Suprapubic skin (tissue), 3 donors: ENCODE measurements at regions not wholly inside any gene's neighbourhood (a gene's known extent, or its start where the extent isn't known, plus 50 kb on each side); places are given as distances from the start of the nearest gene placed in this dataset.
"Not testable (repeated sequence)": the region's sequence is repeated elsewhere in the genome, so short reads cannot be mapped to it uniquely, and the experiment has no call there.

Source experiments
- EP300 ChIP-seq: sonication (generic); formaldehyde crosslinking; IDR thresholded peaks from one replicate; pipeline ENCODE4 v1.6.1; 2017; ENCODE audit warnings: antibody characterized with exemption
- POLR2A ChIP-seq, 2 donors: fragments of 450-650 bp; IDR thresholded peaks; one replicate each; pipeline ENCODE4 v1.6.1; 2017; ENCODE audit warnings: antibody characterized with exemption in 2 of 2, mild to moderate bottlenecking in 2 of 2, moderate library complexity in 2 of 2
- TF ChIP-seq, protein P1 (sequence below), 2 donors: fragments of 200-600 bp in 1 of 2; fragments of 450-650 bp in 1 of 2; sonication (generic) in 1 of 2; IDR thresholded peaks; one replicate each; pipeline ENCODE4 v1.5.1; 2016 to 2019; ENCODE audit warnings: antibody characterized with exemption in 2 of 2, mild to moderate bottlenecking in 1 of 2, moderate library complexity in 1 of 2

DNA sequence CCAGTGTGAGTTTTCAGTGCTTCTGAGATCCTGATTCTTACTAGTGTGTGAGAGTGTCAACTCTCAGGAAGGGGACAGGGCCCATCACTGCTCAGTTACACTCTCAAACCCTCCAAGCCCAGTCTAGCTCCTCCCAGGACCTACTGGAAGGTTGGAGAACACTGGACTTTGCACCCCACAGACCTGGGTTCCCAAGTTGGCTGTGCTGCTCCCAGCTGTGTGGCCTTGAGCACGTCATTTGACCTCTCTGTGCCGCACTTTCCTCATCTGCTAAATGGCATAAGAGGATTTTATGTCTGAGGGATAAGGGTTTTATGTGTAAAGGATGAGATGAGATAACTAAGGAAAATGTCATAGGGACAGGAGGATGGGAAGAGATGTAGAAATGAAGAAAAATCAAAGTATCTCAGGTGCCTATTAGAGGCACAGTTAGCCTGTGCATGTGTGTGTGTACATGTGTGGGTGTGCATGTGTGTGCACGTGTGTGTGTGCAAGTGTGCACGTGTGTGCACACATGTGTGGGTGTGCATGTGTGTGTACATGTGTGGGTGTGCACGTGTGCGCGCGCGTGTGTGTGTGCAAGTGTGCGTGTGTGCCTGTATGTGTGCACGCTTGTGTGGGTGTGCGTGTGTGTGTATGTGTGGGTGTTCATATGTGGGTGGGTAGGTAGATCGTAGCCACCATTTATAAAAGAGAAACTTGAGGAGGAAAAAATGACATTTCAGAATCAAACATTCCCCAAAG lies 108.0 kb upstream of the GRK3 start:
- not testable (repeated sequence) for TF ChIP-seq POLR2A (IDR thresholded peaks at IDR 0.05); EP300
- TF ChIP-seq, protein P1, sequence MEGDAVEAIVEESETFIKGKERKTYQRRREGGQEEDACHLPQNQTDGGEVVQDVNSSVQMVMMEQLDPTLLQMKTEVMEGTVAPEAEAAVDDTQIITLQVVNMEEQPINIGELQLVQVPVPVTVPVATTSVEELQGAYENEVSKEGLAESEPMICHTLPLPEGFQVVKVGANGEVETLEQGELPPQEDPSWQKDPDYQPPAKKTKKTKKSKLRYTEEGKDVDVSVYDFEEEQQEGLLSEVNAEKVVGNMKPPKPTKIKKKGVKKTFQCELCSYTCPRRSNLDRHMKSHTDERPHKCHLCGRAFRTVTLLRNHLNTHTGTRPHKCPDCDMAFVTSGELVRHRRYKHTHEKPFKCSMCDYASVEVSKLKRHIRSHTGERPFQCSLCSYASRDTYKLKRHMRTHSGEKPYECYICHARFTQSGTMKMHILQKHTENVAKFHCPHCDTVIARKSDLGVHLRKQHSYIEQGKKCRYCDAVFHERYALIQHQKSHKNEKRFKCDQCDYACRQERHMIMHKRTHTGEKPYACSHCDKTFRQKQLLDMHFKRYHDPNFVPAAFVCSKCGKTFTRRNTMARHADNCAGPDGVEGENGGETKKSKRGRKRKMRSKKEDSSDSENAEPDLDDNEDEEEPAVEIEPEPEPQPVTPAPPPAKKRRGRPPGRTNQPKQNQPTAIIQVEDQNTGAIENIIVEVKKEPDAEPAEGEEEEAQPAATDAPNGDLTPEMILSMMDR (IDR thresholded peaks at IDR 0.05), result not testable (repeated sequence)
